ENCODE measurements at regions not wholly inside any gene's neighbourhood (a gene's known extent, or its start where the extent isn't known, plus 50 kb on each side); places are given as distances from the start of the nearest gene placed in this dataset.
"Not testable (repeated sequence)": the region's sequence is repeated elsewhere in the genome, so short reads cannot be mapped to it uniquely, and the experiment has no call there.

GRCh38 chr14:34170882-34171281 is 220.0 kb upstream of the EGLN3 start:
- no peak for TF ChIP-seq Cebpa-rat (IDR thresholded peaks at IDR 0.05)
- no peaks in the 10 kb centered on the region for H3K36me3 ChIP-seq
- H3K4me1 ChIP-seq, result peaks cover 6 to 10% (median 7%) of the 10 kb centered on the region in 10 experiments; a peak in 18 of 20 replicates

GRCh38 chr14:34169561-34169960 is 218.7 kb upstream of the EGLN3 start:
- no peaks in the 10 kb centered on the region; a peak in 1 of 20 replicates for H3K4me1 ChIP-seq

More at GRCh38 chr14:34170882-34171281, 220.0 kb upstream of the EGLN3 start:
- 0 out of 22 replicates have a peak, but pooled peaks cover 0 to 3% (median 0%) of the 10 kb centered on the region in 11 experiments for H4K20me1 ChIP-seq
- no peaks in the 10 kb centered on the region for H3K9me3 ChIP-seq (replicated peaks in 1 of 11)
- H3K27ac ChIP-seq, result no peak overlapping the region
- H3K9ac ChIP-seq, result no peak overlapping the region
- H3K4me3 ChIP-seq, result no peak overlapping the region
- H3K4me2 ChIP-seq, result no peak overlapping the region
- peaks cover 0 to 40% (median 0%) of the 10 kb centered on the region in 11 experiments; a peak in 3 of 22 replicates for H3K27me3 ChIP-seq

GRCh38 chr14:34168656-34169055 is 217.8 kb upstream of the EGLN3 start:
- H3K4me1 ChIP-seq, result no peaks in the 10 kb centered on the region; a peak in 2 of 20 replicates
- no peak for TF ChIP-seq Cebpa-rat (IDR thresholded peaks at IDR 0.05)

More at GRCh38 chr14:34169561-34169960, 218.7 kb upstream of the EGLN3 start:
- Histone ChIP-seq H3K4me3 (no peak overlapping the region), H3K36me3 (no peaks in the 10 kb centered on the region), H3K27ac (no peak overlapping the region), H3K9me3 (replicated peaks in 1 of 11) (no peaks in the 10 kb centered on the region), H4K20me1 (0 out of 22 replicates have a peak, but pooled peaks cover 0 to 3% (median 0%) of the 10 kb centered on the region in 11 experiments), H3K4me2 (no peak overlapping the region), H3K9ac (no peak overlapping the region), H3K27me3 (peaks cover 0 to 40% (median 0%) of the 10 kb centered on the region in 11 experiments; a peak in 3 of 22 replicates)
- TF ChIP-seq Cebpa-rat (IDR thresholded peaks at IDR 0.05), result no peak

GRCh38 chr14:34165847-34166350 is 215.0 kb upstream of the EGLN3 start:
- no peak overlapping the region for H3K4me2 ChIP-seq
- H3K36me3 ChIP-seq, result no peaks in the 10 kb centered on the region
- H3K4me3 ChIP-seq, result no peak overlapping the region
- no peaks in the 10 kb centered on the region for H3K9me3 ChIP-seq (replicated peaks in 1 of 11)
- no peak overlapping the region for H3K9ac ChIP-seq
- TF ChIP-seq Cebpa-rat (IDR thresholded peaks at IDR 0.05), result no peak
- H3K27me3 ChIP-seq, result peaks cover 0 to 23% (median 0%) of the 10 kb centered on the region in 11 experiments; a peak in 1 of 22 replicates
- H3K4me1 ChIP-seq, result no peaks in the 10 kb centered on the region; a peak in 2 of 20 replicates
- 0 out of 22 replicates have a peak, but pooled peaks cover 0 to 3% (median 0%) of the 10 kb centered on the region in 11 experiments for H4K20me1 ChIP-seq
- no peak overlapping the region for H3K27ac ChIP-seq

More at GRCh38 chr14:34168656-34169055, 217.8 kb upstream of the EGLN3 start:
- no peak overlapping the region for H3K4me3 ChIP-seq
- no peak overlapping the region for H3K27ac ChIP-seq
- no peaks in the 10 kb centered on the region for H3K36me3 ChIP-seq
- peaks cover 0 to 40% (median 0%) of the 10 kb centered on the region in 11 experiments; a peak in 3 of 22 replicates for H3K27me3 ChIP-seq
- 0 out of 22 replicates have a peak, but pooled peaks cover 0 to 3% (median 0%) of the 10 kb centered on the region in 11 experiments for H4K20me1 ChIP-seq
- no peak overlapping the region for H3K4me2 ChIP-seq
- H3K9ac ChIP-seq, result no peak overlapping the region
- H3K9me3 ChIP-seq (replicated peaks in 1 of 11), result no peaks in the 10 kb centered on the region

GRCh38 chr14:34164162-34164864 is 213.4 kb upstream of the EGLN3 start:
- TF ChIP-seq Cebpa-rat (IDR thresholded peaks at IDR 0.05), result no peak

GRCh38 chr14:34161351-34162082 is 210.6 kb upstream of the EGLN3 start:
- Histone ChIP-seq H3K4me2 (no peak overlapping the region), H3K36me3 (no peaks in the 10 kb centered on the region), H4K20me1 (no peaks in the 10 kb centered on the region), H3K4me1 (no peaks in the 10 kb centered on the region; a peak in 2 of 20 replicates), H3K27ac (no peak overlapping the region), H3K4me3 (no peak overlapping the region), H3K9ac (no peak overlapping the region), H3K9me3 (replicated peaks in 1 of 11) (no peaks in the 10 kb centered on the region), H3K27me3 (peaks cover 0 to 14% (median 0%) of the 10 kb centered on the region in 11 experiments; a peak in 3 of 22 replicates)
- TF ChIP-seq Cebpa-rat (IDR thresholded peaks at IDR 0.05), result no peak

More at GRCh38 chr14:34164162-34164864, 213.4 kb upstream of the EGLN3 start:
- Histone ChIP-seq H3K4me2 (no peak overlapping the region), H3K4me1 (no peaks in the 10 kb centered on the region; a peak in 2 of 20 replicates), H3K36me3 (no peaks in the 10 kb centered on the region), H3K27ac (no peak overlapping the region), H3K4me3 (no peak overlapping the region), H3K27me3 (peaks cover 0 to 23% (median 0%) of the 10 kb centered on the region in 11 experiments; a peak in 1 of 22 replicates), H3K9me3 (replicated peaks in 1 of 11) (no peaks in the 10 kb centered on the region), H3K9ac (no peak overlapping the region), H4K20me1 (0 out of 22 replicates have a peak, but pooled peaks cover 0 to 3% (median 0%) of the 10 kb centered on the region in 11 experiments)

GRCh38 chr14:34160619-34161018 is 209.7 kb upstream of the EGLN3 start:
- H3K4me3 ChIP-seq, result no peak overlapping the region
- H3K27ac ChIP-seq, result no peak overlapping the region
- H3K4me2 ChIP-seq, result no peak overlapping the region
- no peaks in the 10 kb centered on the region for H4K20me1 ChIP-seq
- no peaks in the 10 kb centered on the region; a peak in 1 of 20 replicates for H3K4me1 ChIP-seq
- H3K27me3 ChIP-seq, result peaks cover 0 to 12% (median 0%) of the 10 kb centered on the region in 11 experiments; a peak in 3 of 22 replicates
- TF ChIP-seq Cebpa-rat (IDR thresholded peaks at IDR 0.05), result no peak
- no peaks in the 10 kb centered on the region for H3K9me3 ChIP-seq (replicated peaks in 1 of 11)
- no peaks in the 10 kb centered on the region for H3K36me3 ChIP-seq
- H3K9ac ChIP-seq, result no peak overlapping the region

GRCh38 chr14:34157651-34158050 is 206.8 kb upstream of the EGLN3 start:
- peaks cover 0 to 12% (median 0%) of the 10 kb centered on the region in 11 experiments; a peak in 3 of 22 replicates for H3K27me3 ChIP-seq
- H3K36me3 ChIP-seq, result no peaks in the 10 kb centered on the region
- H3K4me1 ChIP-seq, result no peaks in the 10 kb centered on the region
- H3K27ac ChIP-seq, result no peak overlapping the region
- no peaks in the 10 kb centered on the region for H3K9me3 ChIP-seq (replicated peaks in 1 of 11)
- no peaks in the 10 kb centered on the region for H4K20me1 ChIP-seq
- TF ChIP-seq Cebpa-rat (IDR thresholded peaks at IDR 0.05), result no peak
- H3K9ac ChIP-seq, result no peak overlapping the region
- H3K4me2 ChIP-seq, result no peak overlapping the region
- H3K4me3 ChIP-seq, result no peak overlapping the region

GRCh38 chr14:34147461-34147860 is 196.6 kb upstream of the EGLN3 start:
- no peak overlapping the region for H3K4me2 ChIP-seq

GRCh38 chr14:34140127-34140526 is 189.3 kb upstream of the EGLN3 start:
- not testable (repeated sequence) for H3K4me2 ChIP-seq, H3K36me3 ChIP-seq, H4K20me1 ChIP-seq, H3K27ac ChIP-seq, H3K9ac ChIP-seq, H3K4me3 ChIP-seq
- H3K9me3 ChIP-seq (replicated peaks in 1 of 11), result peaks cover 0 to 41% (median 0%) of the 10 kb centered on the region in 11 experiments; a peak in 9 of 22 replicates
- H3K27me3 ChIP-seq, result peaks cover 0 to 58% (median 0%) of the 10 kb centered on the region in 11 experiments; a peak in 4 of 22 replicates
- H3K4me1 ChIP-seq, result peaks cover 0 to 11% (median 5%) of the 10 kb centered on the region in 10 experiments; a peak in 8 of 20 replicates

More at GRCh38 chr14:34147461-34147860, 196.6 kb upstream of the EGLN3 start:
- H3K9me3 ChIP-seq (replicated peaks in 1 of 11), result peaks cover 0 to 44% (median 7%) of the 10 kb centered on the region in 11 experiments; a peak in 12 of 22 replicates
- no peak overlapping the region for H3K27ac ChIP-seq
- no peaks in the 10 kb centered on the region for H4K20me1 ChIP-seq
- H3K27me3 ChIP-seq, result peaks cover 0 to 14% (median 0%) of the 10 kb centered on the region in 11 experiments; a peak in 1 of 22 replicates
- H3K4me3 ChIP-seq, result no peak overlapping the region
- TF ChIP-seq Cebpa-rat (IDR thresholded peaks at IDR 0.05), result no peak
- no peaks in the 10 kb centered on the region for H3K4me1 ChIP-seq
- H3K36me3 ChIP-seq, result no peaks in the 10 kb centered on the region
- H3K9ac ChIP-seq, result no peak overlapping the region

GRCh38 chr14:34139160-34140121 is 188.6 kb upstream of the EGLN3 start:
- not testable (repeated sequence) for H3K4me2 ChIP-seq, H3K36me3 ChIP-seq, H3K4me3 ChIP-seq, H3K9ac ChIP-seq, H3K27ac ChIP-seq, H4K20me1 ChIP-seq
- peaks cover 0 to 13% (median 5%) of the 10 kb centered on the region in 10 experiments; a peak in 8 of 20 replicates for H3K4me1 ChIP-seq
- peaks cover 0 to 58% (median 0%) of the 10 kb centered on the region in 11 experiments; a peak in 4 of 22 replicates for H3K27me3 ChIP-seq
- peaks cover 0 to 35% (median 0%) of the 10 kb centered on the region in 11 experiments; a peak in 8 of 22 replicates for H3K9me3 ChIP-seq (replicated peaks in 1 of 11)

Measured in BLaER1 treated with 17β-estradiol and CSF1 and Interleukin-3, amounts not matched to agents 10 nM and 100 nM (cell line).